Iris pigment epithelial cell (primary cell): ENCODE measurements at regions not wholly inside any gene's neighbourhood (a gene's known extent, or its start where the extent isn't known, plus 50 kb on each side); places are given as distances from the start of the nearest gene placed in this dataset.
A peak's percentile ranks its signal among the peaks of the same experiment; 100 is the strongest.
"Not testable (repeated sequence)": the region's sequence is repeated elsewhere in the genome, so short reads cannot be mapped to it uniquely, and the experiment has no call there.

ENCODE experiments used
- DNase-seq: peaks from one replicate; pipeline ENCODE4 v3.0.0-alpha.2; 2011; ENCODE audit warnings: low read depth

- no peak for DNase-seq
Measured at GRCh38 chr4:23023121-23023520, 330.4 kb downstream of the GBA3 start.

GRCh38 chr4:23022032-23022431 is 329.3 kb downstream of the GBA3 start:
- peak; percentile 51 for DNase-seq

- no peak for DNase-seq
Measured at GRCh38 chr4:23021040-23021439, 328.3 kb downstream of the GBA3 start.

- DNase-seq: not testable (repeated sequence)
Measured at GRCh38 chr4:23020399-23020798, 327.7 kb downstream of the GBA3 start.

- DNase-seq: no peak
Measured at GRCh38 chr4:23016981-23017380, 324.2 kb downstream of the GBA3 start.

- no peak for DNase-seq
Measured at GRCh38 chr4:23015821-23016220, 323.1 kb downstream of the GBA3 start.

- DNase-seq: no peak
Measured at GRCh38 chr4:23009093-23009492, 316.4 kb downstream of the GBA3 start.

- DNase-seq: peak; percentile 12
Measured at GRCh38 chr4:23006756-23007155, 314.0 kb downstream of the GBA3 start.

- no peak for DNase-seq
Measured at GRCh38 chr4:23005691-23006090, 313.0 kb downstream of the GBA3 start.

- no peak for DNase-seq
Measured at GRCh38 chr4:23001478-23001877, 308.7 kb downstream of the GBA3 start.

GRCh38 chr4:22999419-22999818 is 306.7 kb downstream of the GBA3 start:
- no peak for DNase-seq

- DNase-seq: no peak
Measured at GRCh38 chr4:22997358-22998224, 304.9 kb downstream of the GBA3 start.

- no peak for DNase-seq
Measured at GRCh38 chr4:22991576-22991975, 298.8 kb downstream of the GBA3 start.

GRCh38 chr4:22988526-22988925 is 295.8 kb downstream of the GBA3 start:
- no peak for DNase-seq

- DNase-seq: peak; percentile 40
Measured at GRCh38 chr4:22987870-22988269, 295.1 kb downstream of the GBA3 start.

- peak; percentile 3 for DNase-seq
Measured at GRCh38 chr4:22986881-22987280, 294.1 kb downstream of the GBA3 start.

GRCh38 chr4:22986262-22986661 is 293.5 kb downstream of the GBA3 start:
- no peak for DNase-seq

GRCh38 chr4:22984390-22984789 is 291.7 kb downstream of the GBA3 start:
- DNase-seq: no peak

GRCh38 chr4:22978656-22979055 is 285.9 kb downstream of the GBA3 start:
- DNase-seq: no peak

GRCh38 chr4:22970665-22971064 is 277.9 kb downstream of the GBA3 start:
- DNase-seq: no peak

- peak; percentile 10 for DNase-seq
Measured at GRCh38 chr4:22969287-22969896, 276.7 kb downstream of the GBA3 start.

- peak; percentile 14 for DNase-seq
Measured at GRCh38 chr4:22962295-22962694, 269.6 kb downstream of the GBA3 start.

GRCh38 chr4:22959483-22959882 is 266.7 kb downstream of the GBA3 start:
- DNase-seq: no peak
